H1 (cell line): ENCODE measurements at regions not wholly inside any gene's neighbourhood (a gene's known extent, or its start where the extent isn't known, plus 50 kb on each side); places are given as distances from the start of the nearest gene placed in this dataset.

ENCODE experiments used
- CTCF ChIA-PET: fragments of 300-600 bp; sonication (Branson Sonifier 250); formaldehyde crosslinking; loops from one replicate; lab custom pipeline; 2021; ENCODE audit not compliant: partially characterized antibody; lab: Charles Lee
- POLR2A ChIA-PET: fragments of 300-600 bp; sonication (Branson Sonifier 250); formaldehyde crosslinking; loops from one replicate; lab custom pipeline; 2021; ENCODE audit warnings: inconsistent platforms; ENCODE audit not compliant: partially characterized antibody; lab: Charles Lee
- DNase-seq, 2 experiments: peaks; one replicate each; pipeline versions ENCODE4 v3.0.0 to v3.0.0-alpha.2; 2010 to 2022; ENCODE audit warnings: low spot score in 2 of 2, low read depth in 1 of 2, mixed read lengths in 1 of 2
- FAIRE-seq: peaks from 2 replicates; lab custom pipeline; 2011; peaks lifted over from hg19 to GRCh38; lab: Jason Lieb, UNC
- H2AFZ ChIP-seq: 2 replicates; pipeline ENCODE4 v1.8.1; 2012; ENCODE audit warnings: low read length, inconsistent platforms
- H2AK5ac ChIP-seq: 2 replicates; pipeline ENCODE4 v1.6.1; 2013; ENCODE audit warnings: low read depth, low read length
- H2BK120ac ChIP-seq: replicated peaks from 2 replicates; pipeline ENCODE3; 2013; ENCODE audit warnings: low read depth, low read length, inconsistent platforms
- H2BK12ac ChIP-seq: 2 replicates; pipeline ENCODE4 v1.6.1; 2013; ENCODE audit warnings: low read depth, low read length
- H2BK15ac ChIP-seq: 2 replicates; pipeline ENCODE4 v1.6.1; 2013; ENCODE audit warnings: low read length
- H2BK20ac ChIP-seq: 2 replicates; pipeline ENCODE4 v1.6.1; 2013; ENCODE audit warnings: low read length
- H2BK5ac ChIP-seq: 2 replicates; pipeline ENCODE4 v1.6.1; 2013; ENCODE audit warnings: low read depth, low read length
- H3K14ac ChIP-seq: 2 replicates; pipeline ENCODE4 v1.6.1; 2013; ENCODE audit warnings: inconsistent platforms; ENCODE audit not compliant: insufficient read length
- H3K18ac ChIP-seq: 2 replicates; pipeline ENCODE4 v1.6.1; 2013; ENCODE audit warnings: low read length; ENCODE audit errors: extremely low read depth
- H3K23ac ChIP-seq: 2 replicates; pipeline ENCODE4 v1.6.1; 2013; ENCODE audit warnings: inconsistent platforms; ENCODE audit not compliant: insufficient read length
- H3K23me2 ChIP-seq: 2 replicates; pipeline ENCODE4 v1.6.1; 2013; ENCODE audit warnings: low read depth, low read length
- H3K27ac ChIP-seq: 2 replicates; pipeline ENCODE4 v1.6.1; 2011; ENCODE audit warnings: low read depth, low read length, inconsistent platforms
- H3K27me3 ChIP-seq, 4 experiments: replicated peaks in 1 of 4; 1 replicate in 1 of 4; 2 replicates in 3 of 4; pipeline versions ENCODE4 v1.6.1 to v1.8.1; 2011 to 2013; ENCODE audit warnings: low read length in 3 of 4, mild to moderate bottlenecking in 3 of 4, inconsistent platforms in 2 of 4, mixed read lengths in 2 of 4, moderate library complexity in 1 of 4; ENCODE audit not compliant: control insufficient read depth in 3 of 4, insufficient read depth in 3 of 4; ENCODE audit errors: extremely low read depth in 1 of 4
- H3K36me3 ChIP-seq, 4 experiments: 2 replicates each; pipeline versions ENCODE4 v1.6.1 to v1.8.1; 2011 to 2013; ENCODE audit warnings: mild to moderate bottlenecking in 4 of 4, low read length in 3 of 4, moderate library complexity in 2 of 4, control low read depth in 1 of 4, inconsistent platforms in 1 of 4; ENCODE audit not compliant: insufficient read depth in 4 of 4, control insufficient read depth in 2 of 4
- H3K4ac ChIP-seq: replicated peaks from 2 replicates; pipeline ENCODE3; 2013; ENCODE audit warnings: low read length, low read depth, mixed read lengths, inconsistent platforms; ENCODE audit not compliant: insufficient read length
- H3K4me1 ChIP-seq, 4 experiments: replicated peaks in 1 of 4; 1 replicate in 1 of 4; 2 replicates in 3 of 4; pipeline versions ENCODE4 v1.6.1 to v1.8.1; 2011 to 2013; ENCODE audit warnings: low read length in 3 of 4, inconsistent platforms in 2 of 4, mixed read lengths in 1 of 4; ENCODE audit not compliant: insufficient read depth in 4 of 4, control insufficient read depth in 3 of 4
- H3K4me2 ChIP-seq, 2 experiments: 2 replicates each; pipeline versions ENCODE4 v1.6.1 to v1.8.1; 2011 to 2013; ENCODE audit warnings: low read depth in 2 of 2, low read length in 2 of 2, control low read depth in 1 of 2, inconsistent platforms in 1 of 2, mild to moderate bottlenecking in 1 of 2; ENCODE audit not compliant: insufficient read depth in 1 of 2
- H3K4me3 ChIP-seq, 4 experiments: fragments of 200-600, 300-600 bp in 1 of 4; sonication (generic), shearing (Covaris generic), sonication (Bioruptor Twin) in 1 of 4; 2 replicates each; pipeline versions ENCODE4 v1.5.1 to v1.8.1; 2011 to 2016; ENCODE audit warnings: low read length in 4 of 4, low read depth in 3 of 4, control low read depth in 2 of 4, inconsistent platforms in 2 of 4, mild to moderate bottlenecking in 2 of 4, mixed read lengths in 1 of 4, moderate library complexity in 1 of 4; ENCODE audit not compliant: insufficient read depth in 2 of 4; ENCODE audit errors: extremely low read depth in 1 of 4
- H3K56ac ChIP-seq: replicated peaks from 2 replicates; pipeline ENCODE3; 2013; ENCODE audit warnings: low read depth, mild to moderate bottlenecking, mixed read lengths, low read length, inconsistent platforms; ENCODE audit not compliant: insufficient read length
- H3K79me1 ChIP-seq: 2 replicates; pipeline ENCODE4 v1.6.1; 2013; ENCODE audit warnings: low read depth, low read length, control low read depth
- H3K79me2 ChIP-seq, 2 experiments: 2 replicates each; pipeline versions ENCODE4 v1.6.1 to v1.8.1; 2012 to 2013; ENCODE audit warnings: low read length in 2 of 2, mild to moderate bottlenecking in 2 of 2, inconsistent platforms in 1 of 2; ENCODE audit not compliant: insufficient read depth in 2 of 2, control insufficient read depth in 1 of 2
- H3K9ac ChIP-seq, 4 experiments: replicated peaks in 1 of 4; 1 replicate in 1 of 4; 2 replicates in 3 of 4; pipeline versions ENCODE4 v1.6.1 to v1.8.1; 2011 to 2013; ENCODE audit warnings: low read depth in 3 of 4, low read length in 3 of 4, control low read depth in 2 of 4, mild to moderate bottlenecking in 2 of 4, moderate library complexity in 2 of 4, inconsistent platforms in 1 of 4; ENCODE audit errors: extremely low read depth in 1 of 4
- H3K9me3 ChIP-seq, 2 experiments: 2 replicates each; pipeline versions ENCODE4 v1.6.1 to v1.8.1; 2012 to 2013; ENCODE audit warnings: mild to moderate bottlenecking in 2 of 2, moderate library complexity in 2 of 2, control low read depth in 1 of 2, inconsistent platforms in 1 of 2, low read depth in 1 of 2, low read length in 1 of 2, mixed read lengths in 1 of 2; ENCODE audit not compliant: insufficient read depth in 2 of 2
- H4K20me1 ChIP-seq, 2 experiments: replicated peaks in 1 of 2; 2 replicates each; pipeline versions ENCODE3 to v1.8.1; 2011 to 2013; ENCODE audit warnings: inconsistent platforms in 2 of 2, low read length in 2 of 2, mild to moderate bottlenecking in 1 of 2; ENCODE audit not compliant: insufficient read depth in 2 of 2, control insufficient read depth in 1 of 2
- H4K5ac ChIP-seq: 2 replicates; pipeline ENCODE4 v1.6.1; 2013; ENCODE audit warnings: low read length, low read depth, mixed read lengths, inconsistent platforms; ENCODE audit not compliant: insufficient read length
- H4K8ac ChIP-seq: 2 replicates; pipeline ENCODE4 v1.8.0; 2013; ENCODE audit warnings: mild to moderate bottlenecking, moderate library complexity, low read length, inconsistent platforms; ENCODE audit not compliant: insufficient read depth; ENCODE audit errors: extremely low read depth
- H4K91ac ChIP-seq: replicated peaks from 2 replicates; pipeline ENCODE3; 2013; ENCODE audit warnings: low read length, mixed read lengths, inconsistent platforms; ENCODE audit not compliant: insufficient read length
- GTF2F1 ChIP-seq: IDR thresholded peaks from 2 replicates; pipeline ENCODE4 v1.6.1; 2012; ENCODE audit warnings: low read depth, low read length, improper control_type of control experiment, borderline replicate concordance
- KDM1A ChIP-seq: fragments of 200-600, 300-600 bp; sonication (generic); IDR thresholded peaks from 2 replicates; pipeline ENCODE4 v1.7.1; 2016; ENCODE audit warnings: mild to moderate bottlenecking, low read length, borderline replicate concordance
- POU5F1 ChIP-seq: IDR thresholded peaks from 2 replicates; pipeline ENCODE4 v1.6.1; 2011; ENCODE audit warnings: low read depth, mild to moderate bottlenecking, low read length, moderate library complexity
- SAP30 ChIP-seq: fragments of 300-600 bp; sonication (generic); IDR thresholded peaks from 2 replicates; pipeline ENCODE4 v1.7.1; 2012; ENCODE audit warnings: low read length, moderate library complexity, mild to moderate bottlenecking, inconsistent platforms; ENCODE audit not compliant: insufficient read depth, insufficient replicate concordance
- SIRT6 ChIP-seq: IDR thresholded peaks from one replicate; pipeline ENCODE4 v1.7.1; 2012; ENCODE audit warnings: low read length, inconsistent platforms
- SIX5 ChIP-seq: IDR thresholded peaks from 2 replicates; pipeline ENCODE4 v1.6.1; 2011; ENCODE audit warnings: mild to moderate bottlenecking, low read depth, low read length
- SP1 ChIP-seq: IDR thresholded peaks from 2 replicates; pipeline ENCODE4 v1.6.1; 2011; ENCODE audit warnings: low read depth, low read length
- SRF ChIP-seq: IDR thresholded peaks from 2 replicates; pipeline ENCODE4 v1.6.1; 2011; ENCODE audit warnings: mild to moderate bottlenecking, low read depth, low read length, moderate library complexity
- TCF12 ChIP-seq: IDR thresholded peaks from 2 replicates; pipeline ENCODE4 v1.6.1; 2011; ENCODE audit warnings: low read depth, mild to moderate bottlenecking, low read length
- WGBS, 2 experiments: shearing (Covaris generic) in 1 of 2; methylation state at CpG; one replicate each; pipeline versions ENCODE4 v1.1.6 to v1.1.7; 2013 to 2015; ENCODE audit warnings: low lambda C conversion rate in 2 of 2, mixed read lengths in 2 of 2, inconsistent platforms in 1 of 2, low coverage in 1 of 2, missing lambda C conversion rate in 1 of 2; ENCODE audit not compliant: insufficient replicate concordance in 2 of 2, insufficient coverage in 1 of 2, insufficient read length in 1 of 2; ENCODE audit errors: extremely low coverage in 1 of 2, missing lambda C conversion rate in 1 of 2; 5-methylcytosine and 5-hydroxymethylcytosine counted together

GRCh38 chr7:128163473-128163872, 77.6 kb upstream of the LEP start:
- Histone ChIP-seq H3K23me2 (peaks cover 17% of the 10 kb centered on the region), H2BK20ac (0 out of 2 replicates have a peak overlapping the region, but pooled peaks have one; percentile 56), H4K20me1 (peaks cover 5 to 7% of the 10 kb centered on the region in 2 experiments), H3K4me3 (no peak overlapping the region), H4K91ac (no peak overlapping the region), H3K9ac (no peak overlapping the region), H2AK5ac (0 out of 2 replicates have a peak overlapping the region, but pooled peaks have one; percentile 59), H2BK120ac (no peak overlapping the region), H3K36me3 (no peaks in the 10 kb centered on the region), H4K5ac (no peak overlapping the region), H2BK12ac (peak overlapping the region; percentile 76; the same call in 1 of the 2 replicates), H3K27me3 (peaks cover 29 to 61% (median 48%) of the 10 kb centered on the region in 4 experiments), H3K79me2 (no peaks in the 10 kb centered on the region), H3K27ac (no peak overlapping the region), H3K23ac (no peak overlapping the region), H3K56ac (no peak overlapping the region), H3K4me2 (peak overlapping the region in 1 of 2 experiments; percentile 19; a peak in 1 of 4 replicates), H4K8ac (no peak overlapping the region), H3K9me3 (no peaks in the 10 kb centered on the region), H3K18ac (no peak overlapping the region), H3K14ac (no peak overlapping the region), H2BK15ac (peak overlapping the region; percentile 53; the same call in 1 of the 2 replicates), H2BK5ac (no peak overlapping the region), H2AFZ (no peak overlapping the region), H3K4me1 (peaks cover 6 to 25% (median 17%) of the 10 kb centered on the region in 4 experiments), H3K4ac (no peak overlapping the region), H3K79me1 (no peaks in the 10 kb centered on the region)
- WGBS, 2 experiments: 90% methylated on average over 2 of the region's 2 CpGs; no CpG with 5 or more reads in 1 of the 2 experiments
- no peak for FAIRE-seq
- TF ChIP-seq SRF: no peak
- TF ChIP-seq SIX5: no peak
- no peak for TF ChIP-seq TCF12
- no peak for TF ChIP-seq SP1
- TF ChIP-seq POU5F1: no peak
- no peak for TF ChIP-seq SAP30
- TF ChIP-seq SIRT6: no peak
- no peak for TF ChIP-seq GTF2F1
- TF ChIP-seq KDM1A: no peak
- POLR2A ChIA-PET: no interaction called here
- CTCF ChIA-PET: interaction anchor here (1.1 to 8.2 kb wide), 5 partner anchors 9 to 128 kb away, joined by 3 to 85 read pairs (median 19); no protein-coding TSS in a partner anchor
- no peak for DNase-seq
